ENCODE measurements at regions not wholly inside any gene's neighbourhood (a gene's known extent, or its start where the extent isn't known, plus 50 kb on each side); places are given as distances from the start of the nearest gene placed in this dataset.

- no peak for TF ChIP-seq ATF3 (IDR thresholded peaks at IDR 0.05; ENCODE audit: borderline replicate concordance, extremely low read depth, low read depth, low read length)
- TF ChIP-seq SUPT20H (IDR thresholded peaks at IDR 0.05; ENCODE audit: borderline replicate concordance, control insufficient read depth, low read depth, low read length): no peak
- TF ChIP-seq KLF5 (IDR thresholded peaks at IDR 0.05; ENCODE audit: partially characterized antibody): no peak
- no peak for TF ChIP-seq USF1 (IDR thresholded peaks at IDR 0.05; ENCODE audit: borderline replicate concordance, extremely low read length, insufficient read depth, low read depth, low read length)
- no peak for TF ChIP-seq BMI1 (IDR thresholded peaks at IDR 0.05; ENCODE audit: borderline replicate concordance)
- TF ChIP-seq BACH1 (IDR thresholded peaks at IDR 0.05; ENCODE audit: borderline replicate concordance): no peak
These were observed 68.4 kb upstream of the TNFSF4 start (continued) for GRCh38 chr1:173275496-173275895.

GRCh38 chr1:173276922-173277800, 70.0 kb upstream of the TNFSF4 start:
- SMC1A ChIA-PET (ENCODE audit: uncharacterized antibody, unreplicated experiment): interaction anchor here (0.5 to 2.5 kb wide), 11 partner anchors 9 to 937 kb away, joined by 3 to 11 read pairs (median 4); no protein-coding TSS in a partner anchor
- Histone ChIP-seq H3K4me2 (ENCODE audit: control insufficient read depth, insufficient read depth) (peak overlapping the region; percentile 35; the same call in 1 of the 2 replicates), H3K4me3 (no peak overlapping the region), H3K27me3 (replicated peaks in 1 of 2; ENCODE audit: control insufficient read depth in 2 of 2, insufficient read depth in 2 of 2, low read length in 1 of 2) (no peaks in the 10 kb centered on the region), H3K9me3 (replicated peaks; ENCODE audit: control insufficient read depth, insufficient read depth, low read length) (no peaks in the 10 kb centered on the region), H4K20me1 (ENCODE audit: control insufficient read depth, insufficient read depth) (no peaks in the 10 kb centered on the region), H3K9ac (ENCODE audit: control insufficient read depth, insufficient read depth, low read length) (no peak overlapping the region), H3K79me2 (ENCODE audit: control insufficient read depth, insufficient read depth, low read length) (no peaks in the 10 kb centered on the region), H2AFZ (ENCODE audit: control insufficient read depth, low read depth, low read length) (no peak overlapping the region), H3K4me1 (ENCODE audit: control insufficient read depth, insufficient read depth, low read length) (peaks cover 12% of the 10 kb centered on the region), H3K36me3 (ENCODE audit: control insufficient read depth in 2 of 2, insufficient read depth in 2 of 2, low read length in 1 of 2) (no peaks in the 10 kb centered on the region), H3K27ac (ENCODE audit: control insufficient read depth, insufficient read depth) (no peak overlapping the region)
- POLR2A ChIA-PET: no interaction called here
- 0% methylated on average over 3 of the region's 3 CpGs for WGBS (ENCODE audit: insufficient coverage, insufficient replicate concordance, low lambda C conversion rate, missing lambda C conversion rate)
- ATAC-seq (peak; percentile 98), FAIRE-seq (peak; percentile 18), DNase-seq (ENCODE audit: low read depth, low spot score) (peak; percentile 45)
- in situ Hi-C loops (cut with MboI): no loop called here
- RAD21 ChIA-PET (ENCODE audit: unreplicated experiment): interaction anchor here (1.1 to 1.4 kb wide), 5 partner anchors 10 to 141 kb away, joined by 3 to 6 read pairs (median 4); no protein-coding TSS in a partner anchor
- CTCF ChIA-PET: interaction anchor here (0.8 to 1.9 kb wide), 7 partner anchors 9 to 451 kb away, joined by 3 to 14 read pairs (median 4); no protein-coding TSS in a partner anchor
- BruUV-seq (replicated peaks): no TSS peak
- intact Hi-C loops (cut with micrococcal nuclease; ENCODE audit: unreplicated experiment): loop anchor here (1.0 kb wide), 1 partner anchor 20 kb away; no protein-coding TSS in a partner anchor
- TF ChIP-seq CREM (IDR thresholded peaks at IDR 0.05; ENCODE audit: low read depth): 0 out of 2 replicates have a peak, but pooled peaks have one; percentile 15
- TF ChIP-seq MXI1 (IDR thresholded peaks at IDR 0.05; ENCODE audit: low read depth, low read length): no peak
- TF ChIP-seq SKIL (IDR thresholded peaks at IDR 0.05; ENCODE audit: low read depth, poor library complexity, severe bottlenecking): peak; percentile 58
- TF ChIP-seq TCF7 (IDR thresholded peaks at IDR 0.05; ENCODE audit: borderline replicate concordance): peak; percentile 61; the same call in 1 of the 2 replicates
- no peak for TF ChIP-seq BMI1 (IDR thresholded peaks at IDR 0.05; ENCODE audit: borderline replicate concordance)
- TF ChIP-seq TARDBP (IDR thresholded peaks at IDR 0.05; ENCODE audit: borderline replicate concordance): no peak
- 0 out of 2 replicates have a peak, but pooled peaks have one; percentile 46 for TF ChIP-seq CBFB (IDR thresholded peaks at IDR 0.05; ENCODE audit: low read depth)
- TF ChIP-seq RAD51 (IDR thresholded peaks at IDR 0.05): peak; percentile 68
- TF ChIP-seq SMC3 (IDR thresholded peaks at IDR 0.05; ENCODE audit: borderline replicate concordance, low read length): no peak
- no peak for TF ChIP-seq SIN3A (IDR thresholded peaks at IDR 0.05; ENCODE audit: low read depth, low read length)
- peak; percentile 47 to 68; a peak in 3 of 4 replicates for TF ChIP-seq BHLHE40 (IDR thresholded peaks at IDR 0.05; ENCODE audit: borderline replicate concordance in 1 of 2, low read depth in 2 of 2, low read length in 1 of 2)
- TF ChIP-seq EED (IDR thresholded peaks at IDR 0.05; ENCODE audit: low read depth): peak; percentile 64
- TF ChIP-seq SIX5 (IDR thresholded peaks at IDR 0.05; ENCODE audit: low read depth, low read length, severe bottlenecking): no peak
- TF ChIP-seq ZSCAN29 (IDR thresholded peaks at IDR 0.05): no peak

Data from GM12878 (cell line).